HCT116 (cell line): ENCODE measurements at regions not wholly inside any gene's neighbourhood (a gene's known extent, or its start where the extent isn't known, plus 50 kb on each side); places are given as distances from the start of the nearest gene placed in this dataset.

Experiments used
- ATAC-seq: fragments of 200-7000 bp; cut with Tn5 transposase; 2 replicates; pipeline ENCODE4 v1.9.1; 2020; ENCODE audit warnings: mild to moderate bottlenecking, moderate library complexity
- BruUV-seq: library from RNA; stranded (reverse); fragments of 400-500 nt; replicated peaks from 2 replicates; lab custom pipeline; 2021; lab: Mats Ljungman, UMichigan
- CTCF ChIA-PET: fragments of 300-600 bp; sonication (Branson Sonifier 250); formaldehyde crosslinking; loops from one replicate; lab custom pipeline; 2021; ENCODE audit warnings: antibody characterized with exemption; lab: Charles Lee
- POLR2A ChIA-PET: fragments of 300-600, 350-600 bp; sonication (Branson Sonifier 250); formaldehyde crosslinking; loops from one replicate; lab custom pipeline; 2021; ENCODE audit warnings: antibody characterized with exemption; lab: Charles Lee
- RAD21 ChIA-PET, 2 experiments: fragments of 300-600 bp; sonication (Branson Sonifier 250); formaldehyde crosslinking; loops; one replicate each; lab custom pipeline; 2023; ENCODE audit warnings: low total read pairs in 2 of 2; ENCODE audit not compliant: uncharacterized antibody in 2 of 2, unreplicated experiment in 2 of 2, low non-redundant PET in 1 of 2; lab: Charles Lee
- DNase-seq: peaks from one replicate; pipeline ENCODE4 v3.0.0-alpha.2; 2010; ENCODE audit warnings: low read depth, low spot score
- H2AFZ ChIP-seq: fragments of 200-600 bp; shearing (Covaris generic), sonication (generic); 2 replicates; pipeline ENCODE4 v1.6.1; 2017; ENCODE audit warnings: low read depth, mixed run types, mixed read lengths, antibody characterized with exemption, low read length; ENCODE audit not compliant: poor library complexity, severe bottlenecking
- H3K27ac ChIP-seq: 2 replicates; pipeline ENCODE4 v1.5.1; 2012; ENCODE audit warnings: low read depth, low read length
- H3K27me3 ChIP-seq: fragments of 200-600 bp; sonication (generic); 2 replicates; pipeline ENCODE4 v1.6.1; 2016; ENCODE audit warnings: mixed run types, low read length, mixed read lengths; ENCODE audit not compliant: insufficient read depth
- H3K36me3 ChIP-seq, 2 experiments: fragments of 200-500 bp in 1 of 2; fragments of 200-600 bp in 1 of 2; sonication (Bioruptor generic) in 1 of 2; sonication (generic) in 1 of 2; 2 replicates each; pipeline versions ENCODE4 v1.5.1 to v1.6.1; 2014 to 2016; ENCODE audit warnings: low read length in 2 of 2, inconsistent platforms in 1 of 2, mixed read lengths in 1 of 2, mixed run types in 1 of 2; ENCODE audit not compliant: insufficient read depth in 2 of 2, control insufficient read depth in 1 of 2
- H3K4me1 ChIP-seq, 2 experiments: fragments of 200-600 bp in 1 of 2; sonication (generic) in 1 of 2; 2 replicates each; pipeline versions ENCODE4 v1.5.1 to v1.6.1; 2012 to 2017; ENCODE audit warnings: low read length in 2 of 2, inconsistent platforms in 1 of 2, mild to moderate bottlenecking in 1 of 2, mixed read lengths in 1 of 2, mixed run types in 1 of 2, moderate library complexity in 1 of 2; ENCODE audit not compliant: insufficient read depth in 2 of 2, control insufficient read depth in 1 of 2
- H3K4me2 ChIP-seq: fragments of 200-600 bp; sonication (generic); 2 replicates; pipeline ENCODE4 v1.6.1; 2017; ENCODE audit warnings: mixed run types, low read length, mixed read lengths
- H3K4me3 ChIP-seq, 2 experiments: fragments of 200-600 bp in 1 of 2; sonication (generic) in 1 of 2; replicated peaks in 1 of 2; 2 replicates each; pipeline ENCODE4 v1.5.1; 2011 to 2016; ENCODE audit warnings: low read length in 2 of 2, control low read depth in 1 of 2, low read depth in 1 of 2, mild to moderate bottlenecking in 1 of 2, mixed read lengths in 1 of 2, mixed run types in 1 of 2
- H3K79me2 ChIP-seq: fragments of 200-600 bp; sonication (generic); 2 replicates; pipeline ENCODE4 v1.6.1; 2017; ENCODE audit warnings: mild to moderate bottlenecking, mixed run types, low read length, moderate library complexity, mixed read lengths; ENCODE audit not compliant: insufficient read depth
- H3K9ac ChIP-seq: fragments of 200-600 bp; sonication (generic); 2 replicates; pipeline ENCODE4 v1.6.1; 2016; ENCODE audit warnings: low read length, mixed read lengths
- H3K9me2 ChIP-seq: fragments of 200-600 bp; sonication (generic), shearing (Covaris generic); 2 replicates; pipeline ENCODE4 v1.6.1; 2017; ENCODE audit warnings: mixed run types, mild to moderate bottlenecking, moderate library complexity; ENCODE audit not compliant: insufficient read depth
- H3K9me3 ChIP-seq, 2 experiments: fragments of 200-500 bp in 1 of 2; fragments of 200-600 bp in 1 of 2; sonication (Bioruptor generic) in 1 of 2; sonication (generic) in 1 of 2; 2 replicates each; pipeline ENCODE4 v1.6.1; 2014 to 2017; ENCODE audit warnings: low read length in 2 of 2, mixed read lengths in 2 of 2, inconsistent platforms in 1 of 2, low read depth in 1 of 2, mild to moderate bottlenecking in 1 of 2, mixed run types in 1 of 2, moderate library complexity in 1 of 2; ENCODE audit not compliant: control insufficient read depth in 1 of 2, insufficient read depth in 1 of 2
- H4K20me1 ChIP-seq: fragments of 200-600 bp; sonication (generic), shearing (Covaris generic); 2 replicates; pipeline ENCODE4 v1.6.1; 2017; ENCODE audit warnings: mixed run types, mild to moderate bottlenecking, moderate library complexity; ENCODE audit not compliant: insufficient read depth
- CBX3 ChIP-seq: IDR thresholded peaks from 2 replicates; pipeline ENCODE4 v1.6.1; 2012; ENCODE audit warnings: low read depth
- CEBPB ChIP-seq: IDR thresholded peaks from 2 replicates; pipeline ENCODE4 v1.6.1; 2012; ENCODE audit warnings: low read depth
- EGR1 ChIP-seq: IDR thresholded peaks from 2 replicates; pipeline ENCODE4 v1.6.1; 2012; ENCODE audit warnings: low read depth
- ELF1 ChIP-seq: IDR thresholded peaks from 2 replicates; pipeline ENCODE4 v1.6.1; 2012; ENCODE audit warnings: low read depth, borderline replicate concordance
- EZH2 ChIP-seq: fragments of 200-600 bp; sonication (generic); IDR thresholded peaks from 2 replicates; pipeline ENCODE4 v1.6.1; 2017; ENCODE audit warnings: antibody characterized with exemption, mixed run types
- EZH2phosphoT487 ChIP-seq: fragments of 200-600 bp; IDR thresholded peaks from 2 replicates; pipeline ENCODE4 v1.6.1; 2018; ENCODE audit warnings: antibody characterized with exemption, borderline replicate concordance
- FOSL1 ChIP-seq: IDR thresholded peaks from 2 replicates; pipeline ENCODE4 v1.6.1; 2012; ENCODE audit warnings: low read depth
- JUND ChIP-seq: IDR thresholded peaks from 2 replicates; pipeline ENCODE4 v1.6.1; 2012
- POLR2A ChIP-seq: IDR thresholded peaks from 2 replicates; pipeline ENCODE4 v1.7.0; 2011; ENCODE audit warnings: borderline replicate concordance; ENCODE audit not compliant: insufficient read depth, insufficient read length; ENCODE audit errors: extremely low read depth
- POLR2AphosphoS5 ChIP-seq: IDR thresholded peaks from 2 replicates; pipeline ENCODE4 v1.6.1; 2011; ENCODE audit warnings: mild to moderate bottlenecking, low read depth, low read length, moderate library complexity
- SIN3A ChIP-seq: IDR thresholded peaks from 2 replicates; pipeline ENCODE4 v1.6.1; 2012; ENCODE audit warnings: low read depth
- SP1 ChIP-seq: IDR thresholded peaks from 2 replicates; pipeline ENCODE4 v1.6.1; 2012; ENCODE audit warnings: low read depth
- TCF7L2 ChIP-seq: IDR thresholded peaks from 2 replicates; pipeline ENCODE4 v1.7.0; 2011; ENCODE audit warnings: borderline replicate concordance, inconsistent platforms; ENCODE audit not compliant: insufficient read depth, insufficient read length; ENCODE audit errors: extremely low read depth
- YY1 ChIP-seq: IDR thresholded peaks from 2 replicates; pipeline ENCODE4 v1.6.1; 2011; ENCODE audit warnings: low read length, low read depth, moderate library complexity, mild to moderate bottlenecking; ENCODE audit not compliant: insufficient replicate concordance; ENCODE audit errors: extremely low read depth
- ZFX ChIP-seq: fragments of 450-650 bp; IDR thresholded peaks from 2 replicates; pipeline ENCODE4 v1.6.1; 2017
- intact Hi-C: fragments of 100-400 bp; cut with micrococcal nuclease; formaldehyde crosslinking; loops from 2 replicates; pipeline ENCODE4 v1.10.0; 2022
- TF ChIP-seq, protein P1 (sequence below): IDR thresholded peaks from 2 replicates; pipeline ENCODE4 v1.6.1; 2012
- TF ChIP-seq, protein P2 (sequence below): IDR thresholded peaks from 2 replicates; pipeline ENCODE4 v1.6.1; 2011; ENCODE audit warnings: mild to moderate bottlenecking, low read length, moderate library complexity; ENCODE audit not compliant: insufficient replicate concordance; ENCODE audit errors: extremely low read depth
- TF ChIP-seq, protein P3 (sequence below), 3 experiments: fragments of 200-600 bp in 1 of 3; sonication (generic) in 1 of 3; IDR thresholded peaks in 2 of 3; conservative IDR thresholded peaks in 1 of 3; 2 replicates each; pipeline ENCODE4 v1.5.1; 2012 to 2017; ENCODE audit warnings: low read depth in 2 of 3, low read length in 2 of 3, antibody characterized with exemption in 1 of 3, borderline replicate concordance in 1 of 3, control low read depth in 1 of 3, mild to moderate bottlenecking in 1 of 3, mixed read lengths in 1 of 3, mixed run types in 1 of 3, moderate library complexity in 1 of 3; ENCODE audit not compliant: insufficient read depth in 1 of 3
- TF ChIP-seq, protein P4 (sequence below): IDR thresholded peaks from 2 replicates; pipeline ENCODE4 v1.6.1; 2012; ENCODE audit warnings: low read depth
- TF ChIP-seq, protein P5 (sequence below): IDR thresholded peaks from 2 replicates; pipeline ENCODE4 v1.6.1; 2012

DNA sequence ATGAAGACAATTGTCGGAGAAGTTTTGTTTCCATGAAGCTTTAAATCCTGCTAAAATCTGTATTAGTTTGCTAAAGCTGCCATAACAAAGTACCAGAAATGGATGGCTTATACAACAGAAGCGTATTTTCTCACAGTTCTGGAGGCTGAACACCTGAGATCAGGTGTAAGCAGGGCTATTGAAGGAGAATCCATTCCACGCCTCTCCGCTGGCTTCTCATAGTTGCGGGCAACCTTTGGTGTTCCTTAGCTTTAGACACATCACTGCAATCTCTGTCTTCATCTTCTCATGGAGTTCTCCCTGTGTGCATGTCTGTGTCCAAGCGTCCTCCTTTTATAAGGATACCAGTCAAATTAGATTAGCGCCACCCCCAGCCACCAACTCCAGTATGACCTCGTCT, 159.9 kb upstream of the CDYL start:
- no TSS peak for BruUV-seq
- DNase-seq, result no peak
- H2AFZ ChIP-seq, result no peak overlapping the region
- ChIA-PET POLR2A (no interaction called here), RAD21 (no interaction called here), CTCF (no interaction called here)
- H3K9ac ChIP-seq, result no peak overlapping the region
- no peaks in the 10 kb centered on the region for H3K4me1 ChIP-seq
- no peak overlapping the region for H3K27ac ChIP-seq
- no peak for ATAC-seq
- H4K20me1 ChIP-seq, result no peaks in the 10 kb centered on the region
- peaks cover 9% of the 10 kb centered on the region; the same call in 1 of the 2 replicates for H3K27me3 ChIP-seq
- intact Hi-C loops, result no loop called here
- H3K79me2 ChIP-seq, result no peaks in the 10 kb centered on the region
- H3K36me3 ChIP-seq, result no peaks in the 10 kb centered on the region
- no peaks in the 10 kb centered on the region for H3K9me3 ChIP-seq
- H3K9me2 ChIP-seq, result no peaks in the 10 kb centered on the region
- TF ChIP-seq, protein P1, sequence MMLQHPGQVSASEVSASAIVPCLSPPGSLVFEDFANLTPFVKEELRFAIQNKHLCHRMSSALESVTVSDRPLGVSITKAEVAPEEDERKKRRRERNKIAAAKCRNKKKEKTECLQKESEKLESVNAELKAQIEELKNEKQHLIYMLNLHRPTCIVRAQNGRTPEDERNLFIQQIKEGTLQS, result no peak
- TF ChIP-seq, protein P2, sequence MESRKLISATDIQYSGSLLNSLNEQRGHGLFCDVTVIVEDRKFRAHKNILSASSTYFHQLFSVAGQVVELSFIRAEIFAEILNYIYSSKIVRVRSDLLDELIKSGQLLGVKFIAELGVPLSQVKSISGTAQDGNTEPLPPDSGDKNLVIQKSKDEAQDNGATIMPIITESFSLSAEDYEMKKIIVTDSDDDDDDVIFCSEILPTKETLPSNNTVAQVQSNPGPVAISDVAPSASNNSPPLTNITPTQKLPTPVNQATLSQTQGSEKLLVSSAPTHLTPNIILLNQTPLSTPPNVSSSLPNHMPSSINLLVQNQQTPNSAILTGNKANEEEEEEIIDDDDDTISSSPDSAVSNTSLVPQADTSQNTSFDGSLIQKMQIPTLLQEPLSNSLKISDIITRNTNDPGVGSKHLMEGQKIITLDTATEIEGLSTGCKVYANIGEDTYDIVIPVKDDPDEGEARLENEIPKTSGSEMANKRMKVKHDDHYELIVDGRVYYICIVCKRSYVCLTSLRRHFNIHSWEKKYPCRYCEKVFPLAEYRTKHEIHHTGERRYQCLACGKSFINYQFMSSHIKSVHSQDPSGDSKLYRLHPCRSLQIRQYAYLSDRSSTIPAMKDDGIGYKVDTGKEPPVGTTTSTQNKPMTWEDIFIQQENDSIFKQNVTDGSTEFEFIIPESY, result no peak
- TF ChIP-seq, protein P3, sequence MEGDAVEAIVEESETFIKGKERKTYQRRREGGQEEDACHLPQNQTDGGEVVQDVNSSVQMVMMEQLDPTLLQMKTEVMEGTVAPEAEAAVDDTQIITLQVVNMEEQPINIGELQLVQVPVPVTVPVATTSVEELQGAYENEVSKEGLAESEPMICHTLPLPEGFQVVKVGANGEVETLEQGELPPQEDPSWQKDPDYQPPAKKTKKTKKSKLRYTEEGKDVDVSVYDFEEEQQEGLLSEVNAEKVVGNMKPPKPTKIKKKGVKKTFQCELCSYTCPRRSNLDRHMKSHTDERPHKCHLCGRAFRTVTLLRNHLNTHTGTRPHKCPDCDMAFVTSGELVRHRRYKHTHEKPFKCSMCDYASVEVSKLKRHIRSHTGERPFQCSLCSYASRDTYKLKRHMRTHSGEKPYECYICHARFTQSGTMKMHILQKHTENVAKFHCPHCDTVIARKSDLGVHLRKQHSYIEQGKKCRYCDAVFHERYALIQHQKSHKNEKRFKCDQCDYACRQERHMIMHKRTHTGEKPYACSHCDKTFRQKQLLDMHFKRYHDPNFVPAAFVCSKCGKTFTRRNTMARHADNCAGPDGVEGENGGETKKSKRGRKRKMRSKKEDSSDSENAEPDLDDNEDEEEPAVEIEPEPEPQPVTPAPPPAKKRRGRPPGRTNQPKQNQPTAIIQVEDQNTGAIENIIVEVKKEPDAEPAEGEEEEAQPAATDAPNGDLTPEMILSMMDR (IDR thresholded peaks at IDR 0.05 in 2 of 3, conservative IDR thresholded peaks at IDR 0.05 in 1 of 3; ENCODE audit: borderline replicate concordance in 1 of 3, insufficient read depth in 1 of 3, low read depth in 2 of 3, low read length in 2 of 3), result no peak
- TF ChIP-seq, protein P4, sequence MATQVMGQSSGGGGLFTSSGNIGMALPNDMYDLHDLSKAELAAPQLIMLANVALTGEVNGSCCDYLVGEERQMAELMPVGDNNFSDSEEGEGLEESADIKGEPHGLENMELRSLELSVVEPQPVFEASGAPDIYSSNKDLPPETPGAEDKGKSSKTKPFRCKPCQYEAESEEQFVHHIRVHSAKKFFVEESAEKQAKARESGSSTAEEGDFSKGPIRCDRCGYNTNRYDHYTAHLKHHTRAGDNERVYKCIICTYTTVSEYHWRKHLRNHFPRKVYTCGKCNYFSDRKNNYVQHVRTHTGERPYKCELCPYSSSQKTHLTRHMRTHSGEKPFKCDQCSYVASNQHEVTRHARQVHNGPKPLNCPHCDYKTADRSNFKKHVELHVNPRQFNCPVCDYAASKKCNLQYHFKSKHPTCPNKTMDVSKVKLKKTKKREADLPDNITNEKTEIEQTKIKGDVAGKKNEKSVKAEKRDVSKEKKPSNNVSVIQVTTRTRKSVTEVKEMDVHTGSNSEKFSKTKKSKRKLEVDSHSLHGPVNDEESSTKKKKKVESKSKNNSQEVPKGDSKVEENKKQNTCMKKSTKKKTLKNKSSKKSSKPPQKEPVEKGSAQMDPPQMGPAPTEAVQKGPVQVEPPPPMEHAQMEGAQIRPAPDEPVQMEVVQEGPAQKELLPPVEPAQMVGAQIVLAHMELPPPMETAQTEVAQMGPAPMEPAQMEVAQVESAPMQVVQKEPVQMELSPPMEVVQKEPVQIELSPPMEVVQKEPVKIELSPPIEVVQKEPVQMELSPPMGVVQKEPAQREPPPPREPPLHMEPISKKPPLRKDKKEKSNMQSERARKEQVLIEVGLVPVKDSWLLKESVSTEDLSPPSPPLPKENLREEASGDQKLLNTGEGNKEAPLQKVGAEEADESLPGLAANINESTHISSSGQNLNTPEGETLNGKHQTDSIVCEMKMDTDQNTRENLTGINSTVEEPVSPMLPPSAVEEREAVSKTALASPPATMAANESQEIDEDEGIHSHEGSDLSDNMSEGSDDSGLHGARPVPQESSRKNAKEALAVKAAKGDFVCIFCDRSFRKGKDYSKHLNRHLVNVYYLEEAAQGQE, result no peak
- TF ChIP-seq SIN3A, result no peak
- no peak for TF ChIP-seq CEBPB
- TF ChIP-seq POLR2A, result no peak
- TF ChIP-seq EGR1, result no peak
- TF ChIP-seq POLR2AphosphoS5, result no peak
- TF ChIP-seq SP1, result no peak
- no peak for TF ChIP-seq EZH2
- TF ChIP-seq, protein P5, sequence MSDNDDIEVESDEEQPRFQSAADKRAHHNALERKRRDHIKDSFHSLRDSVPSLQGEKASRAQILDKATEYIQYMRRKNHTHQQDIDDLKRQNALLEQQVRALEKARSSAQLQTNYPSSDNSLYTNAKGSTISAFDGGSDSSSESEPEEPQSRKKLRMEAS, result no peak
- TF ChIP-seq EZH2phosphoT487, result no peak
- no peak for TF ChIP-seq ELF1
- no peak for TF ChIP-seq ZFX
- TF ChIP-seq JUND, result no peak
- TF ChIP-seq FOSL1, result no peak
- no peak for TF ChIP-seq CBX3
- no peak for TF ChIP-seq TCF7L2
- no peak for TF ChIP-seq YY1
- no peak overlapping the region for H3K4me3 ChIP-seq
- H3K4me2 ChIP-seq, result no peak overlapping the region
